Fibroblast of skin of left quadriceps (primary cell): ENCODE measurements at regions not wholly inside any gene's neighbourhood (a gene's known extent, or its start where the extent isn't known, plus 50 kb on each side); places are given as distances from the start of the nearest gene placed in this dataset.
A peak's percentile ranks its signal among the peaks of the same experiment; 100 is the strongest.
"Not testable (repeated sequence)": the region's sequence is repeated elsewhere in the genome, so short reads cannot be mapped to it uniquely, and the experiment has no call there.

Experiments used
- DNase-seq, 2 experiments: peaks; one replicate each; pipeline ENCODE4 v3.0.0-alpha.2; 2013; ENCODE audit warnings: low read depth in 2 of 2

- DNase-seq, result no peak
Observed at GRCh38 chr10:31686599-31686998, 242.0 kb downstream of the ARHGAP12 start.

GRCh38 chr10:31683682-31684081 is 244.9 kb downstream of the ARHGAP12 start:
- DNase-seq, result no peak

DNA sequence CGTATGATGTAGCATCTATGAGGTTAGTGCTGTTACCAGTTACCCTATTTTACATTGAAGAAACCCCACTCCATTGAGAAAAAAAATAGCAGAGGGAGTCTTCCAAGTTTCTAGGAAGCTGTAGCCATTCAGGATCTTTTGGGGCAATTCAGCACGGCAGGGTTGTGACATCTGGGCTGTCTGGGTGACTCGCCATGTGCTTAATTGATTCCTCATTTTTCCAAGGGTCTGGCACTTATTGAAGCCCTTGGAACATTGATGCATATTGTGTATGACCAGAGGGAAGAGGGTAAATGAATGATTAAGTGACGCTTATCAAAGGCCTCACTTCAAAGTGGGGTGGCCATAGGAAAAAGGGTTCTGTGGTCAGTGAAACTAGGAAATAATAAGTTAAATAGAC is 248.7 kb downstream of the ARHGAP12 start:
- no peak for DNase-seq

GRCh38 chr10:31678575-31679516 is 249.8 kb downstream of the ARHGAP12 start:
- DNase-seq, result no peak

GRCh38 chr10:31678139-31678536 is 250.5 kb downstream of the ARHGAP12 start:
- DNase-seq, result no peak

GRCh38 chr10:31677195-31678138 is 251.2 kb downstream of the ARHGAP12 start:
- DNase-seq, result no peak

DNA sequence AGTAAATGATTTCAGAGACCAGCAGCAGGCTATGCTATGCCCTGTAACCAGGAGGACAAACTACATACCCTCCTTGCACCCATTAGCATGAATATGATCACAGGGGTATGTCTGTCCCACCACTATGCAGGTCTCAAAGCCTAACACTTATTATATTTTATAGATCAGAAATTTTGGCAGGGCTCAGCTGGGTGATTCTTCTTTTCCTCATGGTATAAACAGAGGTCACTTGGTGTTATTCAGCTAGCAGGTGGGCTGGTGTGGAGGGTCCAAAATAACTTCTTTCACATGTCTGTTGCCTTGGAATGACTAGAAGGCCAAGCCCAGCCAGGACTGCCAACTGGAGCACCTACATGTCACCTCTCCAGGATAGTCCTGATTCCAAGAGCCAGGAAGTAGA is 252.9 kb downstream of the ARHGAP12 start:
- no peak for DNase-seq

GRCh38 chr10:31669357-31669756 is 259.3 kb downstream of the ARHGAP12 start:
- DNase-seq, result no peak

GRCh38 chr10:31668326-31668725 is 260.3 kb downstream of the ARHGAP12 start:
- DNase-seq, result no peak

GRCh38 chr10:31665764-31666279 is 262.8 kb downstream of the ARHGAP12 start:
- DNase-seq, result not testable (repeated sequence)

- no peak for DNase-seq
Observed at GRCh38 chr10:31664803-31665202, 263.8 kb downstream of the ARHGAP12 start.

DNA sequence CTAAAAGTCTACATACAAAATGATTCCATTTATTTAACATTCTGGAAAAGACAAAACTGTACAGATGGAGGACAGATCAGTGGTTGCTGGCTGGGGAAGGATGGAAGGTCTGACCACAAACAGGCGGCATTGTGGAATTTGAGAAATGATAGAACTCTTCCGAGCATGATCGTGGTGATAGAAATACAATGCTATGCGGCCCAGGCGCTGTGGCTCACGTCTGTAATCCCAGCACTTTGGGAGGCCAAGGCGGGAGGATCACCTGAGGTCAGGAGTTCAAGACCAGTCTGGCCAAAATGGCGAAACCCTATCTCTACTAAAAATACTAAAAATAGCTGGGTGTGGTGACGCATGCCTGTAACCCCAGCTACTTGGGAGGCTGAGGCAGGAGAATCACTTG is 264.6 kb downstream of the ARHGAP12 start:
- not testable (repeated sequence) for DNase-seq

GRCh38 chr10:31660300-31660699 is 268.3 kb downstream of the ARHGAP12 start:
- DNase-seq, result no peak

DNA sequence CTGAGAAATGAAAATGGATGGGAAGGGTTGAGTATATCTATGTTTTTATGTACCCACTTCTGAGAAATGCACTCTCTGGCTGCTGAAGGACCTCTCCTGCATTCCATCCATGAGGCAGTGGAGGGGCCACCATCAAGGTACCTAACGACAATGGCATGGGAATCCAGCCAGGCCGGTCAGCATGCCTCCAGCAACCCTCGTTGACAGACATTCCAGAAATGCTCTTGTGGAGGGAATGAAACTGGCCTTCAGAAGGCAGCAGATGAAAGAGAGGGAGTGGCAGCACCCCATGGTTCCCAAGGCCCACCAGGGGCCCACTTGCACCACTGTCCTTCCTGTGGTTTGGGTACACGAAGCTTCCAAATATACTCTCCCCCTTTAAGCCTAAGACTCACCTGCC is 269.0 kb downstream of the ARHGAP12 start:
- DNase-seq, result no peak

DNA sequence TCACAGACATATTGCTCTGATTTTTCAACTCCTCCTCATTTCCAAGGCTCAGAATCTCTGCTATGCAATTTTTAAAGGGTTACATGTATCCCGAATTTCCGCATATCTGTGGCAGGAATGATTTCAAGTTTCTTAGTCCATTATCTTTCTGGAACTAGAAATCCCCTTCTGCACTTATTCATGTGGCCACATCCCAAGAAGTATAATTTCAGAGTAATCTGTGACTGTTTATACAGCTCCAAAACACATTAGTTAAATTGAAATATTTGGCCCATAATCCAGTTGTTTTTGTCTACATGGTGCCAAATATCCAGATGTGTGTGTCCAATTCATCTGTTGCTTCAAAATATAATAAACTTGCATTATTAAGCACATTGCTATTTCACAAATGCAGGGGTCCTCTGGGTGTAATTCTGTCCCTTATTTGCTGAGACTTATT is 271.2 kb downstream of the ARHGAP12 start:
- no peak for DNase-seq

- no peak for DNase-seq
Observed at GRCh38 chr10:31656851-31657433, 271.7 kb downstream of the ARHGAP12 start.

- DNase-seq, result no peak
Observed at GRCh38 chr10:31652038-31652437, 276.6 kb downstream of the ARHGAP12 start.

DNA sequence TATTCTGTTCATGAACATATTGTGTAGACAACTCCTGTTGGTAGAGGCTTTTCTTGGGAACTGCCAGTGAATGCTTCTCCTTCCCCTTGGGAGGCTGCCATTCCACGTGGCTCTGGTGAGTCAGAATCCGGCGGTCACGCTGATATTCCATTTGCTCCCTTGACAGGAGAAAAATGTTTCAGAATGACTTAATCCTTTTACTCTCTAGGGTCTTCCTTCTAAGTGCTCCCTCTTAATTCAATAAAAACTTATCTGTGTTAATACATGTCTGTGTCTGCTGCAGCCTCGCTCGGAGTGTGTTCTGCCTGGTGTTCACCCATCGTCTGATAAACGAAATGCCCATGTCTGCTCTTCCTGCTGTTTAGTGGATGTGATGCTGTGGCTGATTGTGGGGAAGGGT is 278.6 kb downstream of the ARHGAP12 start:
- DNase-seq, result peak; percentile 82 to 84

DNA sequence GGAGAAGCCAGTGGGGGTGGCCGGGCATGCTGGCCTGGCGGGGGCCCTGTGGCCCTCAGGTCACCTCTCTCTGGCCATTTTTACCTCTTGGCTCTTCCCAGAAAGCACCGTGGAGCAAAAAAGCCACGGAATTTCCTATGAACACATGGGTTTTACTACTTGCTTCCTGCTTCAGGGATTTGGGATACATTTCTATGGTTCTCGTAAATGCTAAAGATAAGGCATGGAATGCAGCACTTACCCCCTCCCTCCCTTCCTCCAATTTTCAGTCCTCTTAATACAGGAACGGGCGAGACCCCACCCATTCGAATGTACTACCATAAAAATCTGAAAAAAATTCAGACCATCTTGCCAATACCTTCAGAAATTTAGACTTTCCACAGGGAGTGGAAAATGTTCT is 279.7 kb downstream of the ARHGAP12 start:
- DNase-seq, result no peak

- no peak for DNase-seq
Observed at GRCh38 chr10:31647861-31648260, 280.8 kb downstream of the ARHGAP12 start.

DNA sequence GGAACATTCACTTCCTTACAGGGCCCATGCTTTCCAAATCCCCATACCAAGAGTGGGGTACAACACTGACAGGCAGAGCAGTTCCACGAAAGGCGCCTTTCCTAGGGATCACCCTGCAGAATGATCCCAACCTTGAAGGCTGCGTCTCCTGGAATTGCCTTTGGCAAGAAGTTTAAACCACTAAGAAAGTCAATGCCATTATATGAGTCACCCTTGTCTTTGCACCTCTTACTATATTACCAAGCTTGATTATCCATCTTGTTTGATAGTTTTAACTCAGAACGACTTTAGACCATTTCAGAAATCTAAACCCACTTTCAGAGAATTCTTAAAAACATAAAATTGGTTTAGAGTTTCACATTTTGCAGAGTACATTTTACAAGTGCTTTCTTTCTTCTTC is 282.1 kb downstream of the ARHGAP12 start:
- DNase-seq, result no peak

- DNase-seq, result no peak
Observed at GRCh38 chr10:31645786-31646185, 282.8 kb downstream of the ARHGAP12 start.
